Sigmoid colon (tissue), 3 donors: ENCODE measurements at regions not wholly inside any gene's neighbourhood (a gene's known extent, or its start where the extent isn't known, plus 50 kb on each side); places are given as distances from the start of the nearest gene placed in this dataset.
"Not testable (repeated sequence)": the region's sequence is repeated elsewhere in the genome, so short reads cannot be mapped to it uniquely, and the experiment has no call there.

Experiments used
- POLR2A ChIP-seq, 2 donors: fragments of 450-650 bp; IDR thresholded peaks; one replicate each; pipeline ENCODE4 v1.6.1; 2016; ENCODE audit warnings: antibody characterized with exemption in 2 of 2, mild to moderate bottlenecking in 2 of 2, moderate library complexity in 2 of 2
- TF ChIP-seq, protein P1 (sequence below), 4 experiments: fragments of 450-650 bp in 3 of 4; fragments of 200-600 bp in 1 of 4; IDR thresholded peaks; one replicate each; pipeline ENCODE4 v1.5.1; 2016 to 2019; ENCODE audit warnings: antibody characterized with exemption in 4 of 4, mild to moderate bottlenecking in 3 of 4, moderate library complexity in 2 of 4

DNA sequence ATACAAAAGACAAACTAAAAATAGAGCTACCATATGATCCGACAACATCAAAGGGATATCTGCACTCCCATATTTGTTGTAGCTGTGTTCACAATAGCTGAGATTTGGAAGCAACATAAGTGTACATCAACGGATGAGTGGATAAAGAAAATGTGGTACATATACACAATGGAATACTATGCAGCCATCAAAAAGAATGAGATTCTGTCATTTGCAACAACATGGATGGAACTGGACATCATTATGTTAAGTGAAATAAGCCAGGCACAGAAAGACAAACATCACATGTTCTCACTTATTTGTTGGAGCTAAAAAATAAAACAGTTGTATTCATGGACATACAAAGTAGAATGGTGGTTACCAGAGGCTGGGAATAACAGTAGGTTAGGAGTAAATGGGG lies 527.0 kb downstream of the GLUD2 start:
- TF ChIP-seq, protein P1, sequence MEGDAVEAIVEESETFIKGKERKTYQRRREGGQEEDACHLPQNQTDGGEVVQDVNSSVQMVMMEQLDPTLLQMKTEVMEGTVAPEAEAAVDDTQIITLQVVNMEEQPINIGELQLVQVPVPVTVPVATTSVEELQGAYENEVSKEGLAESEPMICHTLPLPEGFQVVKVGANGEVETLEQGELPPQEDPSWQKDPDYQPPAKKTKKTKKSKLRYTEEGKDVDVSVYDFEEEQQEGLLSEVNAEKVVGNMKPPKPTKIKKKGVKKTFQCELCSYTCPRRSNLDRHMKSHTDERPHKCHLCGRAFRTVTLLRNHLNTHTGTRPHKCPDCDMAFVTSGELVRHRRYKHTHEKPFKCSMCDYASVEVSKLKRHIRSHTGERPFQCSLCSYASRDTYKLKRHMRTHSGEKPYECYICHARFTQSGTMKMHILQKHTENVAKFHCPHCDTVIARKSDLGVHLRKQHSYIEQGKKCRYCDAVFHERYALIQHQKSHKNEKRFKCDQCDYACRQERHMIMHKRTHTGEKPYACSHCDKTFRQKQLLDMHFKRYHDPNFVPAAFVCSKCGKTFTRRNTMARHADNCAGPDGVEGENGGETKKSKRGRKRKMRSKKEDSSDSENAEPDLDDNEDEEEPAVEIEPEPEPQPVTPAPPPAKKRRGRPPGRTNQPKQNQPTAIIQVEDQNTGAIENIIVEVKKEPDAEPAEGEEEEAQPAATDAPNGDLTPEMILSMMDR (IDR thresholded peaks at IDR 0.05): not testable (repeated sequence)
- TF ChIP-seq POLR2A (IDR thresholded peaks at IDR 0.05): not testable (repeated sequence)
